ENCODE measurements at regions not wholly inside any gene's neighbourhood (a gene's known extent, or its start where the extent isn't known, plus 50 kb on each side); places are given as distances from the start of the nearest gene placed in this dataset.

DNA sequence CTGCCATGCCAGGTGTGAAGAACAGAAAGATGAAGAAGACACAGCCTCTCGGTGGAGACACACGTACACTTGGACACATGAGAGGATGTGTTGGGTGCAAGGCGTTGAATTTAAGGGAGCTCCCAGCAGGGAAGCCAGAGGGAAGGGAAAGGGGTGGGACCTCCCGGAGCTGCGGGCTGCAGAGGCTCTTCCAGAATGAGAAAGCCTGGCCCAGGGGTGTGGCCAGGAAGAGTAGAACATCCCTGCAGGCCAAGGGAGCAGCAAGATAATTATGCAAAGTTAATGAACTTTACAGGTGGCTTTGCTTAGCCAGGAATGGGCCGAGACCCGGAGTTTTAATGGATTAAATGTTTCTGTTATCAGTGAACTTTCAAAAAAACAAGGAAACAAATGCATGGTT lies 270.3 kb downstream of the KLF6 start:
- TF ChIP-seq, protein P1, sequence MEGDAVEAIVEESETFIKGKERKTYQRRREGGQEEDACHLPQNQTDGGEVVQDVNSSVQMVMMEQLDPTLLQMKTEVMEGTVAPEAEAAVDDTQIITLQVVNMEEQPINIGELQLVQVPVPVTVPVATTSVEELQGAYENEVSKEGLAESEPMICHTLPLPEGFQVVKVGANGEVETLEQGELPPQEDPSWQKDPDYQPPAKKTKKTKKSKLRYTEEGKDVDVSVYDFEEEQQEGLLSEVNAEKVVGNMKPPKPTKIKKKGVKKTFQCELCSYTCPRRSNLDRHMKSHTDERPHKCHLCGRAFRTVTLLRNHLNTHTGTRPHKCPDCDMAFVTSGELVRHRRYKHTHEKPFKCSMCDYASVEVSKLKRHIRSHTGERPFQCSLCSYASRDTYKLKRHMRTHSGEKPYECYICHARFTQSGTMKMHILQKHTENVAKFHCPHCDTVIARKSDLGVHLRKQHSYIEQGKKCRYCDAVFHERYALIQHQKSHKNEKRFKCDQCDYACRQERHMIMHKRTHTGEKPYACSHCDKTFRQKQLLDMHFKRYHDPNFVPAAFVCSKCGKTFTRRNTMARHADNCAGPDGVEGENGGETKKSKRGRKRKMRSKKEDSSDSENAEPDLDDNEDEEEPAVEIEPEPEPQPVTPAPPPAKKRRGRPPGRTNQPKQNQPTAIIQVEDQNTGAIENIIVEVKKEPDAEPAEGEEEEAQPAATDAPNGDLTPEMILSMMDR (IDR thresholded peaks at IDR 0.05): no peak
- no peak for TF ChIP-seq POLR2A (IDR thresholded peaks at IDR 0.05)
